IPS-20b (cell line): ENCODE measurements at regions not wholly inside any gene's neighbourhood (a gene's known extent, or its start where the extent isn't known, plus 50 kb on each side); places are given as distances from the start of the nearest gene placed in this dataset.

Experiments
- H3K27ac ChIP-seq: one replicate; pipeline ENCODE4 v1.5.1; 2013; ENCODE audit warnings: low read length
- H3K27me3 ChIP-seq: 2 replicates; pipeline ENCODE4 v1.6.1; 2013; ENCODE audit warnings: mild to moderate bottlenecking, low read length, inconsistent platforms; ENCODE audit not compliant: insufficient read depth
- H3K36me3 ChIP-seq: 2 replicates; pipeline ENCODE4 v1.6.1; 2013; ENCODE audit warnings: low read depth, mild to moderate bottlenecking, inconsistent platforms, low read length, moderate library complexity; ENCODE audit not compliant: insufficient read depth
- H3K4me1 ChIP-seq: 2 replicates; pipeline ENCODE4 v1.6.1; 2013; ENCODE audit warnings: mild to moderate bottlenecking, control low read depth, inconsistent platforms, low read length, moderate library complexity; ENCODE audit not compliant: insufficient read depth
- H3K4me3 ChIP-seq: 2 replicates; pipeline ENCODE4 v1.5.1; 2013; ENCODE audit warnings: mild to moderate bottlenecking, low read length, inconsistent platforms
- H3K9ac ChIP-seq: 2 replicates; pipeline ENCODE4 v1.6.1; 2013; ENCODE audit warnings: low read depth, mild to moderate bottlenecking, inconsistent platforms, low read length, moderate library complexity
- H3K9me3 ChIP-seq: 2 replicates; pipeline ENCODE4 v1.6.1; 2013; ENCODE audit warnings: mild to moderate bottlenecking, low read depth, low read length, inconsistent platforms; ENCODE audit not compliant: insufficient read depth

DNA sequence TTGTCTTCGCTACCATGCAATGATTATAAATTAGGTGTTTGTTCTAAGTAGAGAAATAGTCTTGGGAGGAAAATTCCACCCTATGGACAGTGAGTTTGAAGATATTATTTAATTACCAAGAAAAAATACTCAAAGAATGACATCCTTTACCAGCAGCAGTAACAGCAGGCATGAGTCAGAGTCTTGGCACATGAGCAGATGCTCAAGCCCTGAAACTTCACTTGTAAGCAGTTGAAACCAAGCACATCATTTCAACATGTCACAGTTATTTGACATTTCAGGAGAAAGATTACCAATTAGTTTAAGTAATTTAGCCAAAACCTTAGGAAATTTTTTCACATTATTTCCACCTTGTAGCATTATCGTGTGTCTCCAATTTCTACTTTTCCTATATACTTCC, 99.2 kb downstream of the C12orf50 start:
- H3K9me3 ChIP-seq: no peaks in the 10 kb centered on the region
- H3K36me3 ChIP-seq: no peaks in the 10 kb centered on the region
- no peak overlapping the region for H3K9ac ChIP-seq
- no peak overlapping the region for H3K4me3 ChIP-seq
- no peaks in the 10 kb centered on the region for H3K27me3 ChIP-seq
- H3K4me1 ChIP-seq: no peaks in the 10 kb centered on the region
- H3K27ac ChIP-seq: no peak overlapping the region

DNA sequence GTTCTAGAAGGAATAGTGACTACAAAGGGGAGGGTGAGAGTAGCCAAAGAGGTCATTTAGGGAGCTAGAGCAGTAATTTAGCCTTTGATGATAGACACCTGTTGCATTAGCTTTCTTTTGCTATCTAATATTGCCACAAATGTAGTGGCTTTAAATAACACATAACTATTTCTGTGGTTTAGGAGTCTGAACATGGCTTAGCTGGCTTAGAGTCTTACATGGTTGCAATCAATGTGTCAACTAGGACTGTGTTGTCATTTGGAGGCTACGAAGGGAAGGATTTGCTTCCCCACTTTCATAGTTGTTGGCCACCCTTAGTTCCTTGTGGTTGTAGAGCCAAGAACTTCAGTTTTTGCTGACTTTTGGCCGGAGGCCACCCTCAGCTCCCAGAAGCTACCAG, 99.9 kb downstream of the C12orf50 start:
- Histone ChIP-seq H3K4me3 (no peak overlapping the region), H3K27ac (no peak overlapping the region), H3K9me3 (no peaks in the 10 kb centered on the region), H3K4me1 (no peaks in the 10 kb centered on the region), H3K9ac (no peak overlapping the region), H3K27me3 (no peaks in the 10 kb centered on the region), H3K36me3 (no peaks in the 10 kb centered on the region)

- Histone ChIP-seq H3K4me3 (no peak overlapping the region), H3K27ac (no peak overlapping the region), H3K9me3 (no peaks in the 10 kb centered on the region), H3K9ac (no peak overlapping the region), H3K36me3 (no peaks in the 10 kb centered on the region), H3K4me1 (no peaks in the 10 kb centered on the region), H3K27me3 (no peaks in the 10 kb centered on the region)
These were observed 101.2 kb downstream of the C12orf50 start for GRCh38 chr12:87928031-87928430.

DNA sequence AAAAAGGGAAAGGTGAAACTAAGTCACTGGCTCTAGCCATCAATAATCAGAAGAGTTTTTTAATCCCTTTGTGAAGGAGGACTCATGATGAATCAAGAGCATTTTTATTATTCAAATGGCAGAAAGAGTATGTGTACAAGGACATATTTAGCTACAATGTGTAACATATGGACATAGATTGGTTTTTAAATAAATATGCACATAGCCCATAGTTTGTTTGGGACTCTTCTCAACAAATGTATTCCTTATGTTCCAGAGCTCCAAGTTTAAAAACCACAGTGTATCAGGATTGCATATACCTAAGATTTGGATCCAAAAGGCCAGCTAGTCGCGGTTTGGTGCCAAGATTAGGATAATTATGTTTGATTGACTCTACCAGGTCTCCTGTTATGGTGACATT, 104.2 kb downstream of the C12orf50 start:
- H3K4me3 ChIP-seq: no peak overlapping the region
- no peaks in the 10 kb centered on the region for H3K9me3 ChIP-seq
- H3K9ac ChIP-seq: no peak overlapping the region
- H3K36me3 ChIP-seq: no peaks in the 10 kb centered on the region
- no peaks in the 10 kb centered on the region for H3K4me1 ChIP-seq
- H3K27me3 ChIP-seq: no peaks in the 10 kb centered on the region
- no peak overlapping the region for H3K27ac ChIP-seq

GRCh38 chr12:87924149-87924548, 105.1 kb downstream of the C12orf50 start:
- Histone ChIP-seq H3K27me3 (no peaks in the 10 kb centered on the region), H3K27ac (no peak overlapping the region), H3K36me3 (no peaks in the 10 kb centered on the region), H3K9ac (no peak overlapping the region), H3K4me1 (no peaks in the 10 kb centered on the region), H3K4me3 (no peak overlapping the region), H3K9me3 (no peaks in the 10 kb centered on the region)

DNA sequence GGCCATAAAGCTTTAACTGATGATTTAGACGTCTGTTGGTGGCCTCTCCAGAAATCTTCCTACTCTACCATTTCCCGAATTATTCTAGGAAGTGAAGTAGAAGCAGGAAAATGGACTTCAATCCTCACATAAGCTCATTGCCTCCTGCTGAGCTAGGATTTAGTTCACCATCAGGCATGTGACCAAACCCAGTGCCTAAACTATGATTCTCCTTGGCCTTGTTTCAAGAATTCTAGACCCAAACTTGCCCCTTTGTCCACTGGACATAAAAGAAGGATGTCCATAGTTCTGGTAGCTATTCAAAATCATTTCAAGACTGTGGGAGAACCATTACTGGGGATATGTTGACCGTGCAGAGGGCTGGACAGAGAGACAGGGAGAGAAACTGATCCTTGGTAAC, 105.8 kb downstream of the C12orf50 start:
- H3K27me3 ChIP-seq: no peaks in the 10 kb centered on the region
- no peaks in the 10 kb centered on the region for H3K36me3 ChIP-seq
- no peaks in the 10 kb centered on the region for H3K9me3 ChIP-seq
- H3K4me1 ChIP-seq: no peaks in the 10 kb centered on the region
- H3K9ac ChIP-seq: no peak overlapping the region
- no peak overlapping the region for H3K4me3 ChIP-seq
- no peak overlapping the region for H3K27ac ChIP-seq

- Histone ChIP-seq H3K27ac (no peak overlapping the region), H3K9me3 (no peaks in the 10 kb centered on the region), H3K27me3 (no peaks in the 10 kb centered on the region), H3K36me3 (no peaks in the 10 kb centered on the region), H3K9ac (no peak overlapping the region), H3K4me3 (no peak overlapping the region), H3K4me1 (no peaks in the 10 kb centered on the region)
These were observed 106.5 kb downstream of the C12orf50 start for GRCh38 chr12:87922736-87923135.

DNA sequence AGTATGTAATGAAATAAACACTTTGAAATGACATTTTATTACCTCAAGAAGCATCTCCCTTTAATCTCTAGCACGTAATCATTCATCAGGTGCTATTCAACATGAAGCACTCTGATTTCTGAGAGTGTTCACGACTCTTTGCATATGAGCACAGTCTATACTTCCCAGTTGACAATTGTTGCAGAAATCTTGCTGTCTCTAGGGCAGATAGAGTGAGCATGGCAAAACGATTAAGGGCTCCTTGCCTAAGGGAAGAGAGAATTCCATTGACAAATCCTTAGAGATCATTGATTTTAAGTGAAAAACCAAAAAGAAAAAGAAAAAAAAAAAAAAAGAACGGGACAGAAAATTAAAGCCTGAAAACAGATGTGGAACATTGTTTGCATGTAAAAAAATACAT, 107.6 kb downstream of the C12orf50 start:
- no peaks in the 10 kb centered on the region for H3K9me3 ChIP-seq
- H3K9ac ChIP-seq: no peak overlapping the region
- no peaks in the 10 kb centered on the region for H3K4me1 ChIP-seq
- no peak overlapping the region for H3K27ac ChIP-seq
- no peaks in the 10 kb centered on the region for H3K36me3 ChIP-seq
- no peak overlapping the region for H3K4me3 ChIP-seq
- no peaks in the 10 kb centered on the region for H3K27me3 ChIP-seq

GRCh38 chr12:87920139-87920538, 109.1 kb downstream of the C12orf50 start:
- no peaks in the 10 kb centered on the region for H3K36me3 ChIP-seq

DNA sequence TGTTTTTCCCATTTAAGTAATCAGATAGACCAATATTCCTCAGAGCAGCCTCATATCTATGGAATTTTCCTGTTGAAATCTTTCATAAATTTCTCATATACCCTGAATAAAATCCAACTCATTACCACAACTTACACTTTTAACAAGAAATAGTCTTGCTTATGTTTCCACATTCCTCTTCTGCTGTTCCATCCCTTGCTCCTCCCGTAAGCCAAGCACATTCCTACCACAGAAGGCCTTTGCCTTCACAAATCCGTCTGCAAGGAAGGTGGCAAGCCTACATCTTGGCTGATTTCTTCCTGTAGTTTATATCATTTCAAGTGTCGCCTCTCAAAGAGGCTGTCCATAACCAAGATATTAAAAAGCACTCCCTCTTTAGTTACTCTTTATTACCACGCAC, 127.7 kb downstream of the C12orf50 start:
- Histone ChIP-seq H3K27me3 (no peaks in the 10 kb centered on the region), H3K4me3 (no peak overlapping the region), H3K4me1 (no peaks in the 10 kb centered on the region), H3K9me3 (no peaks in the 10 kb centered on the region), H3K27ac (no peak overlapping the region), H3K36me3 (no peaks in the 10 kb centered on the region), H3K9ac (no peak overlapping the region)

More at GRCh38 chr12:87920139-87920538, 109.1 kb downstream of the C12orf50 start:
- H3K9me3 ChIP-seq: no peaks in the 10 kb centered on the region
- no peak overlapping the region for H3K9ac ChIP-seq
- H3K27ac ChIP-seq: no peak overlapping the region
- H3K27me3 ChIP-seq: no peaks in the 10 kb centered on the region
- H3K4me1 ChIP-seq: no peaks in the 10 kb centered on the region
- H3K4me3 ChIP-seq: no peak overlapping the region

DNA sequence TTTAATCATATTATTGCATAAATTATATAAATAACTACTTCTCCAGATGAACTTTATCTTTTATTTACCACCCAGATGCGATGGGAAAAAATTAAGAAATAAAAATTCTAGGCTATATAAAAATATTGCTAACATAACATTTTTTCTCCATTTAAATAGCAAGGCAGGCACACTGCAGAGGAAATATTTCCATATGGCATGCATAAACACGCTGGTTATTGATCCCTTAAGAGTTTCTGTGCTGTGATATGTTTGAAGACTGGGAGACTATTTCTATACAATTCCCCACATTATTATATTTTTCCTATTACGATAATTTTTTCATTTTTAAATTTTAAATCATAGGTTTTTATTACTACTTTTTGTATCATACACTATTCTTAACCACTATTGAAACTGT, 131.5 kb downstream of the C12orf50 start:
- H3K9ac ChIP-seq: no peak overlapping the region
- no peaks in the 10 kb centered on the region for H3K9me3 ChIP-seq
- no peaks in the 10 kb centered on the region for H3K4me1 ChIP-seq
- H3K36me3 ChIP-seq: no peaks in the 10 kb centered on the region
- H3K27ac ChIP-seq: no peak overlapping the region
- no peak overlapping the region for H3K4me3 ChIP-seq
- H3K27me3 ChIP-seq: no peaks in the 10 kb centered on the region

GRCh38 chr12:87883806-87884205, 145.4 kb downstream of the C12orf50 start:
- no peak overlapping the region for H3K9ac ChIP-seq

DNA sequence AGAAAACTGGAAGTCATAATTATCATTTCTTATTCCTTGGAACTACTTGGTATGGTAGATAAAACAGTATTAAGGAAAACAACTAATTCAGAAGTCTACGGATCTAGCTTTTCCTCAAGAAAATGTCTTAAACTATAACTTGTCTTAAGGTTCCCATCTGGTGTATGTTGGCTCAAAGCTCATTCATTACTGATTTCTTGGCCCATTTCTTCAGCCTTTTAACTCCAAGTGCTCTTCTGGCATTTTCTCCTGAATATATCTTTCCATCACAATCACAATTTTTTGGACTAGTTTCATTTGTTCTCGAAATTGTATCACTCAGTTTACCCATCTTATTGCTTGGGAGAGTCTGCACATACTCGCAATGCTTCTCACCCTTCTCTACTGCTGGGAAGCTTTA, 150.1 kb downstream of the C12orf50 start:
- Histone ChIP-seq H3K27ac (no peak overlapping the region), H3K27me3 (no peaks in the 10 kb centered on the region), H3K4me3 (no peak overlapping the region), H3K36me3 (no peaks in the 10 kb centered on the region), H3K9ac (no peak overlapping the region), H3K9me3 (no peaks in the 10 kb centered on the region), H3K4me1 (no peaks in the 10 kb centered on the region)

More at GRCh38 chr12:87883806-87884205, 145.4 kb downstream of the C12orf50 start:
- H3K4me3 ChIP-seq: no peak overlapping the region
- H3K27ac ChIP-seq: no peak overlapping the region
- H3K27me3 ChIP-seq: no peaks in the 10 kb centered on the region
- no peaks in the 10 kb centered on the region for H3K4me1 ChIP-seq
- no peaks in the 10 kb centered on the region for H3K9me3 ChIP-seq
- no peaks in the 10 kb centered on the region for H3K36me3 ChIP-seq
